Fibroblast of villous mesenchyme (primary cell): ENCODE measurements at regions not wholly inside any gene's neighbourhood (a gene's known extent, or its start where the extent isn't known, plus 50 kb on each side); places are given as distances from the start of the nearest gene placed in this dataset.

Experiments used
- DNase-seq: peaks from one replicate; pipeline ENCODE4 v3.0.0-alpha.2; 2010; ENCODE audit warnings: low read depth
- H3K4me3 ChIP-seq: 2 replicates; pipeline ENCODE4 v1.5.1; 2011; ENCODE audit warnings: low read depth, mild to moderate bottlenecking, low read length
- TF ChIP-seq, protein P1 (sequence below): IDR thresholded peaks from 2 replicates; pipeline ENCODE4 v1.5.1; 2012; ENCODE audit warnings: low read depth, mild to moderate bottlenecking, low read length; ENCODE audit not compliant: insufficient read depth

DNA sequence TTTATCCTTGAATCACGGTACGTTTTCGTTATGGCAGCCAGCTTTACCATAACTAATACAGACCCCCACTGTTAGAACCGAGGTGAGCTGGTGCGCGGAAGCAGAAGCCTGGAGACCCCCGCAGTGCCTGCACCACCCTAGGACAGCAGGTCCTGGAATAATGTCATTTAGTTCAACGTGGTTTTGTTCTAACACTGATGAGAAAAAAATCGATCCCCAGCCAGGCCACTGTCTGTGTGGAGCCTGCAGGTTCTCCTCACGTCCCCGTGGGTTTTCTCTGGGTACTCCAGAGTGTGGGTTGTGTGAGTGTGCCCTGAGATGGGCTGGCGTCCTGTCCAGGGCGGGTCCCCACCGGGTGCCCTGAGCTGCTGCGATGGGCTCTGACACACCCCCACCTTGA, 69.9 kb upstream of the ST3GAL5 start:
- TF ChIP-seq, protein P1, sequence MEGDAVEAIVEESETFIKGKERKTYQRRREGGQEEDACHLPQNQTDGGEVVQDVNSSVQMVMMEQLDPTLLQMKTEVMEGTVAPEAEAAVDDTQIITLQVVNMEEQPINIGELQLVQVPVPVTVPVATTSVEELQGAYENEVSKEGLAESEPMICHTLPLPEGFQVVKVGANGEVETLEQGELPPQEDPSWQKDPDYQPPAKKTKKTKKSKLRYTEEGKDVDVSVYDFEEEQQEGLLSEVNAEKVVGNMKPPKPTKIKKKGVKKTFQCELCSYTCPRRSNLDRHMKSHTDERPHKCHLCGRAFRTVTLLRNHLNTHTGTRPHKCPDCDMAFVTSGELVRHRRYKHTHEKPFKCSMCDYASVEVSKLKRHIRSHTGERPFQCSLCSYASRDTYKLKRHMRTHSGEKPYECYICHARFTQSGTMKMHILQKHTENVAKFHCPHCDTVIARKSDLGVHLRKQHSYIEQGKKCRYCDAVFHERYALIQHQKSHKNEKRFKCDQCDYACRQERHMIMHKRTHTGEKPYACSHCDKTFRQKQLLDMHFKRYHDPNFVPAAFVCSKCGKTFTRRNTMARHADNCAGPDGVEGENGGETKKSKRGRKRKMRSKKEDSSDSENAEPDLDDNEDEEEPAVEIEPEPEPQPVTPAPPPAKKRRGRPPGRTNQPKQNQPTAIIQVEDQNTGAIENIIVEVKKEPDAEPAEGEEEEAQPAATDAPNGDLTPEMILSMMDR, result no peak
- DNase-seq, result no peak
- no peak overlapping the region for H3K4me3 ChIP-seq

DNA sequence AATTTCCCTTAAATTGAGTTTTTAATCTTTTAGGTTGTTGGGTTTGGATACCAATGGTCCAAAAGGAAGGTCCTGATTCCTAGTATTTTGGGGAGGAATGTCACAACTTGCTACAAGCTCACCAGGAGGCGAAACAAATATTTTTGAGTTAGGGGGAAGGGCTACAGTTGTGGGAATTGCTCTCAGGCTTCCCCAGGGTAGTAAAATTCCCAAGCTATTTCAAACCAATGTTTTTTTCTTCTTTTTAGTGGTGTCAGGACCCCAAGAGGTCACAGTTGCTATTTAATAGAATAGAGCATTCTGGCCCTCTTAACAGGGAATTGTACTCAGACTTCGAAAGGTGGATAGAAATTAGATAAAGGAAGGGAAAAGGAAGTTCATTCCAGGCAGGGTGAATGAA, 68.5 kb upstream of the ST3GAL5 start:
- no peak overlapping the region for H3K4me3 ChIP-seq
- TF ChIP-seq, protein P1, result no peak
- DNase-seq, result no peak

DNA sequence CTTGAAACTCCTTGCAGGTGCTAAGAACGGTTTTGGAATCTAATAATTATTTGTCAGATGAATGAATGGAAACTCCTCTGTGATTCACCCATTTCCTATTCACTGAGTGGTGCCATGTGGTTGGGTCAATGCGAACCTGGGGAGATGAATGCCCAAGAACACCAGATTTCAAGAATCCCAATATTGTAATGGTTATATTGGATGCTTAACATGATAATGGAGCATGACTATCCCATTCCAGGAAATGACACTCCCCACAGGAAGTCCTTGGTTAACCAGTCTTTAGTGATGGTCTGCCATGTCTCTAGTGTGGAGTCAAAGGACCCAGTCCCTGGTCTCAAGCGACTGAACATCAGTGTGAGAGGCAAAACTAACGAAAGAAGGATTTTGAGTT, 67.9 kb upstream of the ST3GAL5 start:
- no peak overlapping the region for H3K4me3 ChIP-seq
- TF ChIP-seq, protein P1, result no peak
- no peak for DNase-seq

DNA sequence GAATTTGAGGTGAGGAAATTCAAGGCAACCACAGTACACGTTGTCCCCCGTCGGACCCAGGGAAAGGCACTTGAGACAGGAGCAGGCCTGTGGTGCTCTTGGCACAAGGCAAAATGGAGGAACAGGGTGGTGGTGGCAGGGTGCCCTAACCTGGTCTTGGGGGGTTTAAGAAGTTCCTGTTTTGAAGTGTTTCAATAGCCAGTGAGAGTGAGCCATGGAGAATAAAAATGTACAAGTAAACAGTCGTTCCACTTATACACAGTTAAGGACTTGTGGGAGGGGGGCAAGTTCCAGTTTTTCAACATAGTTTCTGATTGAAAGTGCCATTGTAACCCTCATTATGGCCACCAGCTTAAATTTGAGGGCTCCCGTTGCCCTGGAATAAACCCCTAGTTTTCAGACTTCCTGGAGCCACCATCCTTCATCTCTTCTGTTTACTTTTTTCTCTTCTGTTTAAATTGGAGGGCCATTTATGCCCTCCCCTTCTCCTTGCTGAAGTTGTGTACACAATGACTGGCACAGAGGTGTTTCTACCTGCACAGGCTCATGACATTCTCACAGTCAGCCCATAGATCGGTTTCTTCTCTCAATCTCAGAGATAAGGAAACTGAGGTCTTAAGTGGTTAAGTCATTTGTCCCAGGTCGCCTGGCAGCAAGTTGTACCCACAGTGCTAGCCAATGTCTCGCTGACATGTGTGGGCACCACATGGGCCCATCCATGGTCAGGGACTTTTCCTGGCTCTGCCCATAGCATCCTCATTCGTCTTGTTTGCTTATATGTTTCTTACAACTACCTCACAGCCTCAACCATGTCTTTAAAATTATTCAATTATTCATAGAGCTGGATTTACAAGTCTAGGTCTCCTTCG, 66.0 kb upstream of the ST3GAL5 start:
- TF ChIP-seq, protein P1, result no peak
- no peak overlapping the region for H3K4me3 ChIP-seq
- no peak for DNase-seq

DNA sequence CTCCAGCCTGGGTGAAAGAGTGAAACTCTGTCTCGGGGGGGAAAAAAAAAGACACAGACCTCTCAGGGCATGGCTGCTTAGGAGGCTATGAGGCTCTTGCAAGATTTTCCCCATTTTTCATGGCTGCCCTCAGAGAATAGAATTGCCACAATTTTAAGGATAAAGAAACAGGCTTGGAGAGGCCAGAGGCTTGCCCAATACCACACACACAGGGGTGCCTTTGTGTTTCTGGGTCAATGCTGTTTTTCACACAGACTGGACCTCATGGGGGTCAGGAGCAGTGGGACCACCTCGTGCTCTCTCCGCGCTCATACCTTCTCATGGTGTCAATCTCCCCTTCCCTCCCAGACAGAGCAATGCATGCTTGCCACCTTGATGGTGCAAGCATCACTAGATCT, 65.4 kb upstream of the ST3GAL5 start:
- DNase-seq, result no peak
- no peak overlapping the region for H3K4me3 ChIP-seq
- TF ChIP-seq, protein P1, result no peak

DNA sequence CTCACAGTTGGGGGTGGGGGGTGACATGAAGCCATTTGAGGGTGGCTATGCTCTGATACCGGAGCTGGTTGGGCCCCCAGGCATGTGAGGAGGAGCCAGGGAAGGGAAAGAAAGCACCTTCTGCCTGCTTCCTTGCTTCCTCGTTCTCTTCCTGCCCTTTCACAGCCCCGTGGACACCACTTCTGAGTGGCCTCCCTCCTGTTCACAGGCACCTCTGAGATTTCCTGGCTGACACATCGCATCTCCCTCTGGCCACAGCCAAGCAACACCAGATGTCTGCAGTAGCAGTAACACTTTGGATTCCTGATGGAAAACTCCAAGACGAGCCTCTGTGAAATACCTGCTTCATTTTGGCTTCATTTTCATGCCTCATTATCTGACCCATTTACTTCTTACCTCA, 64.7 kb upstream of the ST3GAL5 start:
- no peak overlapping the region for H3K4me3 ChIP-seq
- DNase-seq, result no peak

More for the DNA sequence above, 64.7 kb upstream of the ST3GAL5 start:
- TF ChIP-seq, protein P1, result no peak
